Thoracic aorta (tissue), 2 donors: ENCODE measurements at regions not wholly inside any gene's neighbourhood (a gene's known extent, or its start where the extent isn't known, plus 50 kb on each side); places are given as distances from the start of the nearest gene placed in this dataset.

Experiments used
- ATAC-seq: fragments of 150-250 bp; one replicate; pipeline ENCODE4 v1.8.0; 2017; ENCODE audit warnings: low read depth; ENCODE audit not compliant: insufficient number of reproducible peaks, low FRiP score
- DNase-seq: peaks from one replicate; pipeline ENCODE4 v3.0.0-alpha.2; 2020; ENCODE audit warnings: low spot score
- H3K27ac ChIP-seq, 2 donors: fragments of 200-600 bp; sonication (generic); 1 replicate in 1 of 2; 2 replicates in 1 of 2; pipeline ENCODE4 v1.5.1; 2016; ENCODE audit warnings: mild to moderate bottlenecking in 2 of 2, moderate library complexity in 2 of 2
- H3K27me3 ChIP-seq: fragments of 200-600 bp; sonication (generic); replicated peaks from 2 replicates; pipeline ENCODE4 v1.6.0; 2016; ENCODE audit warnings: mild to moderate bottlenecking; ENCODE audit not compliant: insufficient read depth
- H3K36me3 ChIP-seq: fragments of 200-600 bp; sonication (generic); one replicate; pipeline ENCODE4 v1.5.1; 2016
- H3K4me1 ChIP-seq, 2 donors: fragments of 200-600 bp; sonication (generic); 1 replicate in 1 of 2; 2 replicates in 1 of 2; pipeline versions ENCODE4 v1.5.1 to v1.6.0; 2016; ENCODE audit warnings: low read depth in 2 of 2, mild to moderate bottlenecking in 1 of 2; ENCODE audit not compliant: control insufficient read depth in 1 of 2
- H3K4me3 ChIP-seq: fragments of 200-600 bp; sonication (generic); 2 replicates; pipeline ENCODE4 v1.5.1; 2016; ENCODE audit warnings: mild to moderate bottlenecking
- H3K9me3 ChIP-seq: fragments of 200-600 bp; sonication (generic); 2 replicates; pipeline ENCODE4 v1.5.1; 2016
- CTCF ChIP-seq: fragments of 200-600 bp; sonication (generic); IDR thresholded peaks from one replicate; pipeline ENCODE4 v1.5.1; 2019; ENCODE audit warnings: antibody characterized with exemption

DNA sequence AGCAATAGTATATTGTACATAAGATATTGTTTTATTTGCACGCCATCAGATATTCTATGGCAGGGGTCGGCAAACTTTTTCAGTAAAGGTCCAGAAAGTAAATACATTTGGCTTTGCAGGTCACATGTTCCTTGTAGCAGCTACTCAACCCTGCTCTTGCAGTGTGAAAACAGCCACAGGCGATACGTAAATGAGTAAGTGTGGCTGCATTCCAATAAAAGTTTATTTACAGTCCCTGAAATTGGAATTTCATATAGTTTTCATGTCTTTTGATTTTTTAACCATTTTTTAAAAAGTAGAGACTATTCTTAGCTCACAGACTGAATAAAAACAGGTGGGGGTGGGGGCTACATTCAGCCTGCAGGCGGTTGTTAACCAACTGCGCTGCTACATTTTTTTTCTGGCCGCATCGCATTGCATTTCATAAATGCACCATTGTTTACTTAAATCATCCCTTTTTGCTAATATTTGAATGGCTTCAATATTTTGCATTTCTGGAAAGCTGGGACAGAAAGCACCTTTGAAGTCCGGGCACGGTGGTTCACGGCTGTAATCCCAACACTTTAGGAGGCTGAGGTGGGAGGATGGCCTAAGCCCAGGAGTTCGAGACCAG is 50.5 kb upstream of the HAPSTR1 start:
- Histone ChIP-seq H3K27ac (no peak overlapping the region), H3K27me3 (no peaks in the 10 kb centered on the region), H3K36me3 (no peaks in the 10 kb centered on the region), H3K4me3 (no peak overlapping the region), H3K4me1 (peaks cover 0 to 6% of the 10 kb centered on the region in 2 donors), H3K9me3 (no peaks in the 10 kb centered on the region)
- ATAC-seq (no peak), DNase-seq (no peak)
- TF ChIP-seq CTCF = no peak
